MCF 10A (cell line): ENCODE measurements at regions not wholly inside any gene's neighbourhood (a gene's known extent, or its start where the extent isn't known, plus 50 kb on each side); places are given as distances from the start of the nearest gene placed in this dataset.

Experiments used
- BruUV-seq: library from RNA; stranded (reverse); fragments of 400-500 nt; replicated peaks from 2 replicates; lab custom pipeline; 2021; lab: Mats Ljungman, UMichigan
- CTCF ChIA-PET: fragments of 300-600 bp; sonication (Branson Sonifier 250); formaldehyde crosslinking; extraction: SDS; loops from one replicate; lab custom pipeline; 2021; ENCODE audit warnings: antibody characterized with exemption, inconsistent platforms; lab: Yijun Ruan, JAX
- POLR2A ChIA-PET: fragments of 300-600, 350-650 bp; sonication (Branson Sonifier 250); formaldehyde crosslinking; extraction: SDS; loops from one replicate; lab custom pipeline; 2020; ENCODE audit warnings: antibody characterized with exemption, inconsistent platforms; lab: Yijun Ruan, JAX
- DNase-seq: peaks from one replicate; pipeline ENCODE4 v3.0.0-alpha.2; 2018; ENCODE audit not compliant: unreplicated experiment
- H3K27ac Mint-ChIP-seq: one replicate; pipeline ENCODE4 v1.8.0; 2022; ENCODE audit warnings: mild to moderate bottlenecking, low read depth, mixed read lengths; ENCODE audit not compliant: unreplicated experiment
- H3K27me3 Mint-ChIP-seq: one replicate; pipeline ENCODE4 v1.8.0; 2022; ENCODE audit warnings: mixed read lengths; ENCODE audit not compliant: insufficient read depth, unreplicated experiment
- H3K36me3 Mint-ChIP-seq: one replicate; pipeline ENCODE4 v1.8.0; 2022; ENCODE audit warnings: mild to moderate bottlenecking, moderate library complexity, mixed read lengths; ENCODE audit not compliant: insufficient read depth, unreplicated experiment
- H3K4me1 Mint-ChIP-seq: one replicate; pipeline ENCODE4 v1.8.0; 2022; ENCODE audit warnings: mixed read lengths; ENCODE audit not compliant: insufficient read depth, unreplicated experiment
- H3K4me3 Mint-ChIP-seq: one replicate; pipeline ENCODE4 v1.8.0; 2022; ENCODE audit warnings: mild to moderate bottlenecking, moderate library complexity, mixed read lengths; ENCODE audit not compliant: unreplicated experiment
- H3K9me3 Mint-ChIP-seq: one replicate; pipeline ENCODE4 v1.8.0; 2022; ENCODE audit warnings: mixed read lengths; ENCODE audit not compliant: unreplicated experiment
- CTCF ChIP-seq: fragments of 200-600 bp; IDR thresholded peaks from one replicate; pipeline ENCODE4 v1.8.0; 2022; ENCODE audit warnings: antibody characterized with exemption, mild to moderate bottlenecking; ENCODE audit not compliant: unreplicated experiment
- intact Hi-C: fragments of 100-400 bp; cut with micrococcal nuclease; formaldehyde crosslinking; loops from 2 replicates; pipeline ENCODE4 v1.14.1; 2022

- BruUV-seq = no TSS peak
- H3K4me3 Mint-ChIP-seq = no peak overlapping the region
- intact Hi-C loops = no loop called here
- no peak for TF ChIP-seq CTCF
- no peaks in the 10 kb centered on the region for H3K27me3 Mint-ChIP-seq
- DNase-seq = no peak
- no peaks in the 10 kb centered on the region for H3K9me3 Mint-ChIP-seq
- no peaks in the 10 kb centered on the region for H3K4me1 Mint-ChIP-seq
- H3K36me3 Mint-ChIP-seq = no peaks in the 10 kb centered on the region
- CTCF ChIA-PET = interaction anchor here (0.6 to 3.9 kb wide), 3 partner anchors 11 to 407 kb away, joined by 3 to 16 read pairs (median 5); no protein-coding TSS in a partner anchor
- POLR2A ChIA-PET = no interaction called here
- H3K27ac Mint-ChIP-seq = no peak overlapping the region
These were observed 374.2 kb upstream of the ZP4 start for GRCh38 chr1:238264951-238265350.

GRCh38 chr1:238258510-238258909 is 367.8 kb upstream of the ZP4 start:
- CTCF ChIA-PET = interaction anchor here (0.6 to 2.7 kb wide), 7 partner anchors 9 to 1639 kb away, joined by 3 to 6 read pairs (median 4); no protein-coding TSS in a partner anchor
- TF ChIP-seq CTCF = no peak
- POLR2A ChIA-PET = interaction anchor here (0.6 to 1.3 kb wide), 2 partner anchors 26 to 117 kb away, joined by 3 read pairs; no protein-coding TSS in a partner anchor
- Mint-ChIP-seq H3K4me3 (no peak overlapping the region), H3K27ac (no peak overlapping the region), H3K36me3 (no peaks in the 10 kb centered on the region), H3K27me3 (no peaks in the 10 kb centered on the region), H3K4me1 (no peaks in the 10 kb centered on the region), H3K9me3 (no peaks in the 10 kb centered on the region)
- DNase-seq = no peak
- no TSS peak for BruUV-seq
- intact Hi-C loops = loop anchor here (10.0 kb wide), 1 partner anchor 346 kb away; no protein-coding TSS in a partner anchor

GRCh38 chr1:238257018-238257621 is 366.4 kb upstream of the ZP4 start:
- Mint-ChIP-seq H3K27me3 (no peaks in the 10 kb centered on the region), H3K4me1 (peaks cover 5% of the 10 kb centered on the region), H3K27ac (no peak overlapping the region), H3K36me3 (no peaks in the 10 kb centered on the region), H3K9me3 (no peaks in the 10 kb centered on the region), H3K4me3 (no peak overlapping the region)
- no peak for DNase-seq
- no peak for TF ChIP-seq CTCF
- intact Hi-C loops = loop anchor here (10.0 kb wide), 1 partner anchor 348 kb away; no protein-coding TSS in a partner anchor
- CTCF ChIA-PET = interaction anchor here (0.6 to 2.7 kb wide), 4 partner anchors 387 to 695 kb away, joined by 3 to 6 read pairs (median 5); no protein-coding TSS in a partner anchor
- POLR2A ChIA-PET = no interaction called here
- no TSS peak for BruUV-seq

GRCh38 chr1:238254935-238255334 is 364.2 kb upstream of the ZP4 start:
- H3K27ac Mint-ChIP-seq = no peak overlapping the region
- H3K36me3 Mint-ChIP-seq = no peaks in the 10 kb centered on the region
- H3K4me3 Mint-ChIP-seq = no peak overlapping the region
- no peak for TF ChIP-seq CTCF
- POLR2A ChIA-PET = no interaction called here
- H3K4me1 Mint-ChIP-seq = peaks cover 7% of the 10 kb centered on the region
- CTCF ChIA-PET = interaction anchor here (0.7 to 10.9 kb wide), 5 partner anchors 23 to 404 kb away, joined by 3 to 116 read pairs (median 3); no protein-coding TSS in a partner anchor
- intact Hi-C loops = loop anchor here (10.0 kb wide), 1 partner anchor 350 kb away; no protein-coding TSS in a partner anchor
- H3K27me3 Mint-ChIP-seq = no peaks in the 10 kb centered on the region
- BruUV-seq = no TSS peak
- DNase-seq = no peak
- H3K9me3 Mint-ChIP-seq = no peaks in the 10 kb centered on the region
